Stimulated activated CD8-positive, alpha-beta memory T cell treated with anti-CD3 and anti-CD28 coated beads, Interleukin-4, amount 100 ng/mL, for 1 hour (primary cell): ENCODE measurements at regions not wholly inside any gene's neighbourhood (a gene's known extent, or its start where the extent isn't known, plus 50 kb on each side); places are given as distances from the start of the nearest gene placed in this dataset.

Source experiments
- DNase-seq, 2 donors: peaks; one replicate each; pipeline ENCODE4 v3.0.0-alpha.2; 2020; ENCODE audit warnings: low read depth in 2 of 2, low spot score in 1 of 2

GRCh38 chr4:13184199-13184598 lies 299.9 kb downstream of the RAB28 start:
- DNase-seq: no peak

DNA sequence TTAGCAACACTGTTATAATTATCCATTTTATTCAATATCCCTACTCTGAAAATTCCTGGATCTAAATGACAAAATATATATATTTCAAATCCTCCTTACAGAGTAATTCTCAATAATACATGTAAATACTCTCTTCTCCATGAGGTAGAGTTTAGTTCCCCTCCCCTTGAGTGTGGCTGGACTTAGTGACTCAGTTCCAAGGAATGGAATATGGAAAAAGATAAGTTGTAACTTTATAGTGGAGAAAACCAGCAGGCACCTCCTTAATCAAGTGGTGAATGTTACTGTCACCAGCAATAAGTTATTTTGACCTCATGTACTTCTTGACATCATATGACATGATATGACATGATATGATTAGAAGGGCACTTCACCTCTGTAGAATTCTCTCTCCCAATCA lies 302.0 kb downstream of the RAB28 start:
- no peak for DNase-seq

DNA sequence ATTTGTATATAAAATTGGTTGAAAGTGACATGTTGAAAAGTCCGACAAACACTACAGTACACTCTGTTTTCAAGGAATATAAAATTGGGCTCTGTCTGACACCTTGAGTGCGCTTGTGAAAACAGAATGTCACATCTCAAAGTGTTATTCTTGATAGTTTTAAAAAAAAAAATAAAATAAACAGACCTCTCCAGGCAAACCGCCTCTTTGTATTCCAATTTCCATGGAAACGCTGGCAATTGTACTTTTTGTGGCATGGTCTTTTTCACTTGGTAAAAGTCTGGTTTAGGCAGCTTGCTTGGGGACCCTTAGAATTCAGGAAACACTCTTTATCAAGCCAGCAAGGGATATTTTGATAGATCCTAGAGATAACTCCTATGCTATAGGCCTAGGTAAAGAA lies 302.5 kb downstream of the RAB28 start:
- DNase-seq: no peak

GRCh38 chr4:13180701-13181100 lies 303.4 kb downstream of the RAB28 start:
- no peak for DNase-seq

- no peak for DNase-seq
Measured at GRCh38 chr4:13178621-13179020, 305.5 kb downstream of the RAB28 start.

DNA sequence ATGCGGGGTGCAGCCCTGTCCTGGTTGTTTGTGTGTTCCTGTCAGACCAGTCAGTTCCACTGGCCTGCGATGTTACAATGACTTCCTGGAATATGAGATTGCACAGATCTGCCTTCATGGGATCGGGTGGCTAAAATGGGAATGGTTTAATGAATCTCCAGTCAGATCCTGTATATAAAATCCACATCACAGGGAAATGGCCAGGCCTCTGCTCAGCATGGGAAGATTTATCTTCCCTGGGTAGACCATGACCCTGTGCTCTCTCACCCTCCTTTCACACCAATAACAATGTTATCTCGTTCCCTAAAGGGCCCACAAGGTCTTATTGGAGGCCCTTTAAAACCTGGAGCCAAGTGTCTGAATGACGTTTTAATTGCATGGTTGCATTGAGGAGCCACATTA lies 307.4 kb downstream of the RAB28 start:
- no peak for DNase-seq

DNA sequence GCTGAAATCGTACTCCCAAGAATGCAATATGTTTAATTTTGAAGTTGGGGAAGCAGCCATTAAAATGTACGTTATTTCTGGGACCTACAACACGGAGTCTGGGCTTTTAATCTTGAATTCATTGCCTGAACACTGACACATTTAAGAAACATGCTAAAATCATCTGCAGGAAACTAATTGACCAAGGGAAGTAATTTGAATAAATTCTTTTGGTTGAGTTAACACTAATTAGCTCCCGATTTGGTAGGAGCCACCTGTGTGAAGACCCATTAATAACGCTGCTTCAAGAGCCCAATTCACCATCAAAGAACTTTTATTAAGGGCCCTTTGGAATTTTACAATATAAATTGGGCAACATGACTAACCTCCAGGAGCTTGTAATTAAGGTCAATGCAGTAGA lies 309.2 kb downstream of the RAB28 start:
- DNase-seq: no peak

DNA sequence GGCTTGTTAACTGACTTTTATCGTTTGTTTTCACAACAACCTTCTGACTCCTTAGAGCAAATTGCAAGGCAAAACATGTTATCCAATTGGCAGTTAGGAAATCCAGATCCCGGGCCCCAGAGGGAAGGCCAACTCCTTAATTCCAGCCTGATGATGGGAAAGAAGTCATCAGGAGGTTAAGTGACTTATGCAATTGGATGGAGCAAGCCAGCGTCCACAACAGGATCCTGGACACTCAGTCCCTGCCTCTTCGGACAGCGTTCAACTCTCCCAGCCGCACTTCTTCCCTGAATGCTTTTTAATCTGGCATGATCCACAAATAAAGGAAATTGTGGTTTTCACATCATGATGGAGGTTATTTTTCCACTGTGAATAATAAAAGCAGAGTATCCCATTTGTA lies 310.1 kb downstream of the RAB28 start:
- no peak for DNase-seq

DNA sequence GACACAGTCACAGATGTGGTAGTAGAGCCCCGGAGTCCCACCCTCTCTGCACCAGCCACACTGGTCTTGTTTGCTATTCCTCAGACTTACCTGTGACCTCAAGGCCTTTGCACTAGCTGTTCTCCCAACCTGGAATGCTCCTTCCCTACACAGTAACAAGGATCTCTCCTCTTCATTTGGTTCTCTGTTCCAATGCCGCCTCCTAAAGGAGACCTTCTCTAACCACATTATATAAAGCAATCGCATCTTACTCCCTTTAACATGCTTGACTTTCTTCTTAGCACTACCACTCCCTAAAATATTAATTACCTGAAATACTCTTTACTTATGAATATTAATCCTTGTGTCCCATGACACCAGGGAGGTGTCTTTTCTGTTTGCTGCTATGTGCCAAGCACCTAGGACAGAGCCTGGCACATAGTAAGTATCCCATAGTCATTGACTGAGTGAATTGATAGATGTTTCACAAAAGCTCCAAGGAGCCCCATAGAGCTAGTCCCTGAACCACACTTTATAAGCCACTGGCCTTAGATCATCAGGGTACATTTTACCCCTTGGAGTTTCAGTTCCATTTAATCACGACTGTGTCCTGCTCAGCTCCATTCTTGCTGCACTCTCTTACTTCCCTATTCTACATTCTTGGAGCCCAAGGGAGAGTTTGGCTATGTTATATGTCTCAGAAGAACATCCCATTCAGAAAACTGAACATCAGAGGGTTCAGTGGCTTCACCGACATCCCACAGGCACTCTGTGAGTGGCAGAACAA lies 312.7 kb downstream of the RAB28 start:
- no peak for DNase-seq

DNA sequence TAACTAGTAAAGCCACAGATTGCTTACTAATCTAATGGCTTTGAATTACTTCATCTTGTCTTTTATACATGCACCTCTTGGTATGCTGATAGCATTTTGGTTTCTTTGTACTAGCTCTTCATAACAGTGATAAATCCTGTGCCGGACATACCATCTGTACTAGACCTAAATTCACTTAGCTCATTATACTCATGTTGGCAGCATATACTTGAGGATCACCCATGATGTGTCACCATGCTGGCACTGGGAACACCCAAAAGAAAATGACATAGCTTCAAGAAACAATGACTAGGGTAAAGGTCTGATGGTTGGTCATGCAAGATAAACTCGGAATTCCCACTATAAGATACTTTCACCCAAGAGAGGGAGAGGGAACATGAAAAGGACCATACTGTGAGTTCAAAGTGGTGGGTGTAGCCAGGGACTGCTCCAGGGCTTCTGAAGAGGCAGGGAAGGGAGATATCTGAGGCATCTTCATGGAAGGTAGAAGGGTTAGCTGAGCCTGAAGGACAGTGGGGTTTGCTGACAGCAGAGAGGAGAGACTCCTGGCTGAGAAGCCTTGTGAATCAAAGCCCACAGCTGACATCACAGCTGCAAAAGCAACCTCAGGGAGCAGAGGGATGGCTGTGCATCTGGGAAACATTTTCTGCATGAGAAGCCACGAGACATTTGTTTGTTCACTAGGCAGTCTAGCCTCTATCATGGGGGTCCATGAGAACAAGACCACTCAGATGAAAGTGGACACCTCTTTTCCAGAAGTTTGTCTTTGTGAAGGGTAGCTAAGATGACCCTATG lies 314.2 kb downstream of the RAB28 start:
- no peak for DNase-seq

DNA sequence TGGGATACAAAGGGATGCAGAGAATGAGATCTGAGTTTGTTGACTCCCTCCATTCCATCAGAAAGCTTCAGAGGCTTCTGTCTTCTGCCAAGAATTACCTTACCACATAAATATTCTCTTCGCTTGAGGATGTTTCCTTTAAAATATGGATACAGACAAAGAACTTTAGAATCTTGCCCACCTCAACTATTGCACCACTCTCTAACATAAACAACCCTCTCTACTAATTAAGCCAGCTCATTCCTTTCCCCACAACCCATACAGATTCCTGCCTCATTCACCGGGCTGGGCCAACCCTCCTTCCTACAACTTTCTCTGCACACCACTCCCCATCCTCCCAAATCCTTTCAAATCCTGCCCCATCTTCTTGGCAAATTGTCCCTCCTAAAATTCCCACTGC lies 315.8 kb downstream of the RAB28 start:
- DNase-seq: no peak

DNA sequence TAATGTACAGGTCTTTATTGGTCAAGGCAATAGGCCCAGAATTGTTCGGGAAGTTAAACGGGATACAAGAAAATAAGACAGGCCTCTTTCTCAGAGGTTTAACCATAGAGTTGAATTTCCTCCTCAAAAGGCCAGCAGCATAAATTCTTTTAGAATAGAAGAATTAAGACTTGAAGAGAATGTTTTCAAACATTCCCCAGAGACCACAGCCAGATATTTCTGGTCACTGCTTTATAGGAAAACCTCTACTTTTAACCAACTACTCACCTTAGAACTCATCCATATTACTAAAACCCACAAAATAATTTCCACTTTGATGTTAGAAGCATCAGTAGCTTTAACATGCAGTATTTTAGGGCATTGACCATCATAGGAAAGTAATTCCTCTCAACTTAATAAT lies 317.9 kb downstream of the RAB28 start:
- DNase-seq: no peak

DNA sequence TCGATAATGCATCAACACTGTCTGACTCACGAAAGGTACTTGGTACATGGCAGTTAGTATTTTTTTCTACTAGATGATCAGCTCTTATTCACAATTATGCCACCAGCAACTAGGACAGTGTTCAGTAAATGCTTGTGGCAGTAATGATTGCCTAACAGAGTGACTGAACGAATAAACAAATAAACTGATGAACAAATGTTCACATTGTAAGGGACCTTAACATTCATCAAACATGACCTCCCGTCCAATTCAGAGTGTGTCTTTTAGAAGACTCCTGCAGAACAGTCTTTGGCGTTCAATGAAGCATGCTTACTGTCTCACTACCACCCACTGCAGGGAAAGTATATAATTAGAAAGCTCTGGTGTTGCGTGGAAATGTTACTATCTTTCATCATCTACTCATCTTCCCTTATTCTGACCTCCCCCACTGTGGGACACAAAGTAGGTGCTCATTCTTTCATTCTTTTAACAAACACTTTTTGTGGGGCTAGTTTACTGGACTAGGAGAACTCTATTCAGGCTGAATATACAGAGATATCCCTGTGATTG lies 319.3 kb downstream of the RAB28 start:
- no peak for DNase-seq

- no peak for DNase-seq
Measured at GRCh38 chr4:13162886-13163285, 321.3 kb downstream of the RAB28 start.

DNA sequence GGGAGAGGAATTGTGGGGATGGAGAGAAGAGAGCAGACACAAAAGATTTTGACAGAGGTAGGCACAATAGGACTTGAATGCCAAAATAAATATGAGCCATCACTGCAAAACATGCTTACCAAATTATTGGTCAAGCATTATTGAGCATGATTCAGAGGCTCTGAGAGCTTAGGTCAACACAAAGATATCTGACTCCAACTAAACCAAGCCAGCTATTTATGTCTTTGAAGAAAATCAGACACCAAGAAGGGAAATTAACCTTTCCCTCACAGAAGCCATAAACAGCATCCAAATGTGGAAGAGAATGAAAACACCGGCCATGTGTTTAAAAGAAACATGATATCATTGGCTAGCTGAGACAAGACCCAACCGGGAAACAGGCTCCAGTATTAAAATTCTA lies 323.2 kb downstream of the RAB28 start:
- no peak for DNase-seq

GRCh38 chr4:13159041-13159620 lies 325.0 kb downstream of the RAB28 start:
- no peak for DNase-seq

DNA sequence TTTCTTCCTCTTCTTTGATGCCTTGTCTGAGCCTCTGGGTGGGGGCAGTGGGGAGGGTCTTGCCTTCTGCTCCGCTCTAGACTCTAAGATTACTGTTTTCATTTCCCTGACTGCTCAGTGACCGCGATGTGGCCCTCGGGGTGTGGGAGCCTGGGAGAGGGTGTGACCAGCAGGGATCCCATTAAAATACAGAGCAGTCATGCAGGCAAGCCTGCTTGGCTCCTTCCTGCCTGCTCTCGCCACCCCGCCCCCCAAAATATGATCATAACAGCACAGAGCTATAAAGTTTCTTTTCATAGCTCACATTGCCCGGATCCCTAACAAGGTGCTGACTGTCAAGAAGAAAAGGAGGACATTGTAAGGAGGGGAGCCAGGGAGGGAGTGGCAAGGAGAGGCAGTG lies 332.9 kb downstream of the RAB28 start:
- DNase-seq: no peak

- no peak for DNase-seq
Measured at GRCh38 chr4:13143222-13144070, 340.7 kb downstream of the RAB28 start.

DNA sequence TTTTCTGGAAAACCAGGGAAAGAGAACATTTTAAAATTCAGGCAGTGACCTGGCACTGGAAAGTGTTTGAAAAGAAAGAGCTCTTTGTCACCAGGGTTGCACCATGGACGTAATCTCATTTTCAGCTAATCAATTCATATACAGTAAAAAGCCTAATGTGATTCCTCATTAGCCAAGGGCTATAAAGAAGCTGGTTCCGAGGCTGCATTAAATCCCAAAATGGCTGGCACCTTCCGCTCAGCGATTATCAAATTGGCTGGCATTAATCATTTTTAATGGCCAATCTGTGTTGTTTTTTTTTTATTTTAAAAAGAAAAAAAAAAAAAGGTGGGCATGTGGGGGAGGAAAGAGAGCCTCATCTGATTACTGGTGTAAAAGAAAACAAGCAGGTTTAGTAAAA lies 341.4 kb downstream of the RAB28 start:
- no peak for DNase-seq

GRCh38 chr4:13142191-13142590 lies 341.9 kb downstream of the RAB28 start:
- no peak for DNase-seq

- DNase-seq: no peak
Measured at GRCh38 chr4:13137390-13137789, 346.8 kb downstream of the RAB28 start.
